ENCODE measurements at regions not wholly inside any gene's neighbourhood (a gene's known extent, or its start where the extent isn't known, plus 50 kb on each side); places are given as distances from the start of the nearest gene placed in this dataset.

DNA sequence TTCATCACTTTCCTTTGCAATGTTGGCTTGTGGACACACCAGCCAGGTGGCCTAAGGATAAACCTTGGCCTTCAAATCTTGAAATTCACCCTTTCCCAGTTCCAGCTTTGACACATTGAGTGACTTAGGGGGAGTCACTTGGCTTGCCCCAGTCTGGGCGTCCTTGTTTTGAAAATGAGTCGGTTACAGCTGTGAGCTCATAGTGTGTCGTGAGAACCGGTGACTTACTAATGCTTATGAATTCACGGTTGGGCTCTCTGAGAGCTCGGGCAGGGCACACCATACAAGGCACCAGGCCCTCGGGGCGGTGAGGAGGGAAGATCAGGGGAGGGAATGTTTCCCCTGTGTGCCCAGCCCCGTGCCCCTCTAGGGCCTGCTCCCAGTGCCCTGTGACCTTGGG, 126.9 kb upstream of the TMPRSS2 start:
- TF ChIP-seq, protein P1, sequence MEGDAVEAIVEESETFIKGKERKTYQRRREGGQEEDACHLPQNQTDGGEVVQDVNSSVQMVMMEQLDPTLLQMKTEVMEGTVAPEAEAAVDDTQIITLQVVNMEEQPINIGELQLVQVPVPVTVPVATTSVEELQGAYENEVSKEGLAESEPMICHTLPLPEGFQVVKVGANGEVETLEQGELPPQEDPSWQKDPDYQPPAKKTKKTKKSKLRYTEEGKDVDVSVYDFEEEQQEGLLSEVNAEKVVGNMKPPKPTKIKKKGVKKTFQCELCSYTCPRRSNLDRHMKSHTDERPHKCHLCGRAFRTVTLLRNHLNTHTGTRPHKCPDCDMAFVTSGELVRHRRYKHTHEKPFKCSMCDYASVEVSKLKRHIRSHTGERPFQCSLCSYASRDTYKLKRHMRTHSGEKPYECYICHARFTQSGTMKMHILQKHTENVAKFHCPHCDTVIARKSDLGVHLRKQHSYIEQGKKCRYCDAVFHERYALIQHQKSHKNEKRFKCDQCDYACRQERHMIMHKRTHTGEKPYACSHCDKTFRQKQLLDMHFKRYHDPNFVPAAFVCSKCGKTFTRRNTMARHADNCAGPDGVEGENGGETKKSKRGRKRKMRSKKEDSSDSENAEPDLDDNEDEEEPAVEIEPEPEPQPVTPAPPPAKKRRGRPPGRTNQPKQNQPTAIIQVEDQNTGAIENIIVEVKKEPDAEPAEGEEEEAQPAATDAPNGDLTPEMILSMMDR (IDR thresholded peaks at IDR 0.05; ENCODE audit: low read depth, low read length): no peak
- TF ChIP-seq EZH2phosphoT487 (IDR thresholded peaks at IDR 0.05; ENCODE audit: low read depth): no peak
